ENCODE measurements at regions not wholly inside any gene's neighbourhood (a gene's known extent, or its start where the extent isn't known, plus 50 kb on each side); places are given as distances from the start of the nearest gene placed in this dataset.

DNA sequence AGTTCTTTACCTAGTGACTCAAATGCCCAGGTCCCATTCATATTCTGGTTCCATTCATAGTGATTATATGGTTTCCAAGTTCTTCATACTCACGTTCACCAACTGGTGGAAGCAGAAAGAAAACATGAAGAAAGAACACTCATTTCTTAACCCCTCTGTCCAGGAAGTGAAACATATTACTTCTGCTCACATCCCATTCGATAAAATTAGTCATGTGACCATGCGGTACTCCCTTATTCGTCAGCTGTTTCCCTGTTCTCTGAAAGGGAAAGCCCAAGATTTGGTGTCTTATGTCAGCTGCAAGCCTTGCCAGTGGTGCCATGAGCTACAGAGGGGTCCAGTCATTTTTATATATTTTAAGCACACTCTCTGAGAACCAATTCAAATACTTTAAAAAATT lies 387.0 kb upstream of the DMAC1 start:
- DNase-seq, result no peak

DNA sequence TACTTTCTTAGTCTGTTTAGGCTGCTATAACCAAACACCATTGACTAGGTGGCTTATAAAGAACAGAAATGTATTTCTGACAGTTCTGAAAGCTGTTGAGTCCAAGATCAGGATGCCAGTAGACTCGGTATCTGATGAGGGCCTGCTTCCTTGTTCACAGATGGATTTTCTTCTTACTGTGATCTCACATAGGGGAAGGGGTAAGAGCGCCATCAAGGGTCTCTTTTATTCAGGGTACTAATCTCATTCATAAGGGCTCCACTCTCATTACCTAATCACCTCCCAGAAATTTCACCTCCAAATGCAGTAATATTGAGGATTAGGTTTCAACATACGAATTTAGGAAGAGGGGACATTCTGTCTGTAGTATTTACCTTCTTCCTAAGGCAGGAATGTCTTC lies 384.0 kb upstream of the DMAC1 start:
- no peak for DNase-seq

DNA sequence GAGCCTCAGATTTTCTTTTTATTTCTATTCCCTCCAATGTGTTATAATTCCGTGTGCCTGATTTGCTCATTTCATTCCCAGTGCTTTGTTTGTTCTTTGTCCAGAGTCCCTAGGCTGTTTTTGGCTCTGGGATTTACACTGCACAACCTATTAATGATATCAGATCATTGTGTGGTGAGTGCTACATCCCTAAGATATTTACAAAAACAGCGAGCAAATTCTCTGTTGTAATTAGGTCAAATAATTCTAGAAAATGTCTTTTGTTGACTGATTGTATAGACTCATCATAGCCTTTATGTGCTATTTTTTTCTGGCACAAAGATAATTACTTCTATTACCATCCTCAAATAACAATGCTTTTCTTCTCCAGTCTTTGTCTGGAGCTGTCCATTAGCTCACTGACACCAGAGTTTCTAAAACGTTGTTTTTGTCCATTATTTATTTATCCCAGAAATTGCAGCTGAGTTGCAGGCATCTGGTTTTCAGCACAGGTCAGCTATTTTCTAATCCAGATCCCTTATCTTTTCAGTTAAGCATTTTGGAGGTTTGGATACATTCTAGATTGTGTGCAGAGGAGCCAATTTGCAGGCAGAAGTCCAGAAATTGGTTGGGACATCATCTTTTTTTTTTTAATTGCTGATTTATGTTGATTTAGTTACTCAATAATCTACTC lies 379.9 kb upstream of the DMAC1 start:
- DNase-seq, result no peak

DNA sequence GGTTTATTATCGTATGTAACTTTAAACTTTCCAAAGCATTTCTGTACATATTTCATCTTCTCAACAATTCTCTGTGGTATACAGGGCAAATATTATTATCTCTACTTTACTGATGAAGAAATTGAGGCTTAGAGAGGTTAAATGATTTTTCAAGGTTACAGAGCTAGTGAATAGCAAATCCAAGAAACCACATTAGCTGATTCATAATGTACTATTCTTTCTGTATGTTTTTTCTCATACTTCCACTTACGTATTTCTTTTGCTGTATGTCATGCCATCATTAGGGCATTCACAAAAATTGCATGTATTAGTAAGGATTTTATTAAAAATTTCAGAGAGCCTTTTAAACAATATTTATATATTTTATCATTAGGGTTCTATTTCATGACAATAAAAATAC lies 372.4 kb upstream of the DMAC1 start:
- no peak for DNase-seq

DNA sequence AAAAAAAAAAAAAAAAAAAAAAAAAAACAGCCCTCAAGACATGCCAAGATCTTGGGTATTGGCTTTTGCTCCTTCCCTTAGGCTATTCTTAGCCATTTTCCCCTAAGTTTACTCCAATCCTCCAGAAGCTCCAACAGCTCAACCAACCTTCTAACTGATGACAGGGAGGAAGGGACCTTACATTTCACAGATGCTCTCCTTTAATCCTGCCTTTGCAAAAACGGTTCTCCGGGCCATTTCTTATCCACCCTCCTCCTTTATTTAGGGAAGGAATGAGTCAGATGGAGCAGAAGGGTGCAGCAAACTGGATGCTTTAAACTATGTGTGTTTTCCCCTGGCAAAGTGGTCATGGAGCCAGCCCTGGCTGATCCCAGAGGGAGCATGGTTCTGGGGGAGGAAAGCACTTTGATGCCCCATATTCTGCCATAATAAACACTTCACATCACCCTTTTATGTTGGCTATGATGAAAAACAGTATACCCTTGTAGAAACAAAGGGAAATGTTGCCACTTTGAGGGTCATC lies 369.4 kb upstream of the DMAC1 start:
- no peak for DNase-seq

DNA sequence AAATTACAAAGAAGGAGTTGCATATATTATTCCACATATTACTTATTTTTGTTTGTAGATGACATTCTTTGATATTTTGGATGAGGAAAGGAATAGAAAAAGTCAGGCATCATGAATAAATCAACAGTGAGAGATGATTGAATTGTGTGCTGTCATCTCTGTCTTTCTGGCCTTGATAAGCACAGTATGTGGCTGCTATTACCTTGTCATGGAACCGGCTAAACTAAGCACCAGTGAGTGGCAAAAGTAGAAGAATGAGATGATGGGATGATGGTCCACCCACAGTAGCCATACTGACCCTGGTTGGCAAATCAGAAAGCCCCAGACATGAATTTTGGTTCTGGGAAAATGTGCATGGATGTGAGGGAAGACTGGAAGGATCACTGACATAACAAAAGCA lies 361.2 kb upstream of the DMAC1 start:
- no peak for DNase-seq

DNA sequence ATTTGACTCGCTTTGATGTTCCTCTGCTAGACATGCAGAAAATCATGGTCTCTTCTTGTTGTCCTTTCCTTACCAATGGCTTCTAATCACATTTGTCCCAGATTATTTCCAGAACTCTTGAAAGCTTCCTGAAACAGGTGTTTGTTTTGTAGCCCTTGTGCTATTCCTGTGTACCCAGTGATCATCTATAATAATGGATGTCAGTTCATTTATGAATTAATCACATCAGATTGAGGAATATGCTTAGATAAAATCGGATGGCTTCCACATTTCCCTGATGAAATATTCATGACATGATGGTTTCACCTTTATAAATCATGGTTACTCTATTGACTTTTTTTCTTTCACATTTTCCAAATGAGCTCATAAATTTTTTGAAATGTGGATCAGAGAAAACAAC lies 359.0 kb upstream of the DMAC1 start:
- DNase-seq, result no peak

DNA sequence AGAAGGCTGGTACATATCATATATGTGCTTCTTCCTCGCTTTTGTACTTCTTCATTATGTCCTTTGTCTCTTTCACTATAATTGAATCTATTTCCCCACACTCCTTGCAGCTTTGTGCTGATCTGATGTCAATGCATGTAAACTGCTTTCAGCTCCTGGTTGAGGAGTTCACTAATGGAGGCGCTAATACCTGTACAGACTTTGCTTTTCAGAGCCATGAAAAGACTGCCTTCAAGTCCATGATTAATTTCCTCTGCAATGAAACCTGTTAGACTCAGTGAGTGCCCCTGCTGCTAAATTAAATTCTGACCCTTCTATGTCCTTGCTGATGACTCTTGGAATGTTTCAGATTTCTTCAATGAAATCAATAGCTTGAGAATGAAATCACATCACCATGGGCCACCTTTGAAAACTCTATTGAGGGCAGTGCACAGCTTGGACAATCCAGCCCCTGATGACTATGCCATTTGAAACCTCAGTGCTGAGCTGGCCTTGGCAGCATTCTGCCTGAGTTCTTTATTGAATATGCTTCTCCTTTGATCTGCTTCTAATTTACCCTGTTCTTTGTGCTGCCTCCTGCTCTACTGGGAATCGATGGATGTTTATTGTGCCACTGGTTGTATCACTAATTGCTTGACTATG lies 358.2 kb upstream of the DMAC1 start:
- DNase-seq, result no peak

DNA sequence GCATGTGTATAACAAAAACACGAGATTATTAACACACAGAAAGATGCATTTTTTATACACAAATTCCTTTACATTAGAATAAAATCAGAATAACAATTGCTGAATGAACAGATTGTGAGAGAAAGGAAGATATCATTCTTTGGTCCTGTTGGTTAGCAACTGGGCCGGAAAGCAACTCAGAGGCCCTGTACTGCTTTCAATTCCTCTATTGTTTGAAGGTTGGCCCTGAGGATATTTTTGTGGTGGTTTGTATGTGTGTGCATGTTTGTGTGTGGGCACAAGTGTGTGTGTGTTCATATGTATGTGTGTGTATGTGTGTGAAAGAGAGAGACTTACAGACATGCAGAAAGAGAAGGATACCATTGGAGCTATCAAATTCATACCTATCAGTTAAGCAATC lies 356.8 kb upstream of the DMAC1 start:
- no peak for DNase-seq

DNA sequence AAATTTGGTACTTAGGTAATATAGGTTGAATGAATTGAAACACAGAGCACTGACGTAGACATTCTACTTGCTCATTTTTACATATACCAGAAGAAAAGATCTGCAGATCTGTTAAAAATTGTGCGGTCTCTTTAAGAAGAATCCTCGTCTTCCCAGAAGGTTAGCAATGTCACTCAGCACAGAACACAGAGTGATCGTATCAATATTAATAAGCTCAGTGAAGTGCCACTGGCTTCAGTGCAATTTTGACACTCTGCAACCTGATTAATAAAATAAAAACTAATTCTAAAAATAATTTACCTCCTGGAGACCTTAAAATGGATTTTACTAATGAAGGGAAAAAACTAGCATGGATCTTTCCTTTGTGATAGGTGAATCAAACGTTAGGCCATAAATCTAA lies 356.1 kb upstream of the DMAC1 start:
- DNase-seq, result no peak

DNA sequence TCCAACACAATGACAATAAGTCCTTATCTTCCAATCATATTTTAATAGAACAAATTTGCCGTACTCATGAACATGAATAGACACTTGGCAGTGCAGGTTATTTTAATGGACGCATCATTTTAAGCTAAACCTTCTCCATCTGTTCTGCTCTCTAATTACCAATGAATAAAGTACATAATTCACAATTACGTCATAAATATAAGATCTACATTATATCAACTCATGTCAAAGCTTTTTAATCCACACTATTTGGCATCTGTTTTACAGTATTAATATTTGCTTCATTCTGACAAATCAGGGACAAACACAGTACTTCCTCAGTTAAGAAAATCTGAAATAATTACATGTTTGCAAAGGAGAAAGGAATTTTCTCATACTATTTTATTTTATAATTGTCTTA lies 344.1 kb upstream of the DMAC1 start:
- no peak for DNase-seq

DNA sequence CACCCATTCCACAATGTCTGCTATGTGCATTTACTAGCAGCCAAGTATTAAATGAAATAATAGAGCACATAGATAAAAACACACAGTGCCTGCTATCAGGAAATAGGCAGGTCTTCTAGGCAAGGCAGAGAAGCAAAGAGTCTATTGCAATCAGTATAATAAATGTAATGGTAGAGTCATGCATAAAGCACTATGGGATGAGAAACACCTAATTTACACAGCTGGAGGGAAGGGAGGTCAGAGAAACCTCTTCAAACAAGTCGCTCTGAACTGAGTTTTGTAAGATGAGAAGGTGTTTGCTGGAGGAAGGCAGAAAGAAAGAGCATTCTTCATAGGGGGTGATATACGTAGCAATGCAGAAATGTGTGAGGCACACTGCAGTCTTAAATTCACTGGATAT lies 341.0 kb upstream of the DMAC1 start:
- no peak for DNase-seq

DNA sequence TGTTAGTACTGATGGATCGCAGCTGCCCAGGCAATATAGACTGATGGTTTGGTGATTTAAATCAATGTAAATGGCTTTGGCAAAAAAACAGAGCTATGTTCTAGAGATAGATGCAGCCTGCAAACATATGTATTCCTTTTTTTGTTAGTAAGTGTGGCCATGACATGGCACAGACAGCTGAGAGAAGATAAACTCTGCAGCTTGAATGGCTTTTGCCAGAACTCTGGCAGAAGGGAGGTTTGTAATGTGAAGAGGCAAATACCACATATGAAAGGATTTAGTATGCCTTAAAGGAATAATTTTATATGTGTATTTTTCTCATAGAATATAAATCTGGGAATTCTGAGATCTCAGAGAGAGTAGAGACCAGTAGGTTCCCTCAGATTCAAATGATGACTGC lies 340.2 kb upstream of the DMAC1 start:
- DNase-seq, result no peak

DNA sequence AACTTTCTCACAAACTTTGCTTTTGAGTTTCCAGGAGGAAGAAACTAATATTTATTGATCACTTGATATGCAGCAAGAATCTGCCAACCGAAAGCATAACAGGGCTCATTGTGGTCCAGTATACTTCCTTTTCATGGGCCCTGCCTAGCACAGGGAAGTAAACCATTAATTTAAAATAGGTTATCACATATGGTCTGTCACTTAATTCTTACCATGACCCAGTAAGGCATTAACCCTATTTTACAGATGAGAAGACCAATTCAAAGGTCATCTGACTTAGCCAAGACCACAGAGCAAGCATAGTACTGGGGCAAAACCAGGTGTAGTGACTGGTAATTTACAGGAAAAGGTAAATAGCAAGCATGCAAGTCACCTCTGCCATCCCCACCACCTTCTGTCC lies 336.9 kb upstream of the DMAC1 start:
- DNase-seq, result no peak

DNA sequence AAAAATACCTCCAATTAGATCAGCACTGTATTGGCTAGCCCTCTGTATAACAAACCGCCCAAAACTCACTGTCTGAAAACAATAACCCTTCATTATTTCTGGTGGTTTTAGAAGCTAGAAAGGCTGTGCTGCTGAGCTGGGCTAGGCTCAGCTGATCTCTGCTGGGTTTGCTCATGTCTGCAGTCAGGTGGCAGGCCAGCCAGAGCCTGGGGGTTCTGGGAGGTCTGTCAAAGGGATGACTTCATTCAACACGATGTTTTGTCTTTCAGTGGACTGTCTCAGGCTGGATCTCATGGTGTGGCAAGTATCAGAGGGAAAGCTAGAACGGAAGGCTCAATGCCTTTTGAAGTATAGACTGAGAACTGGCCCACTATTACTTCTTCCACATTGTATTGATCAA lies 335.1 kb upstream of the DMAC1 start:
- no peak for DNase-seq

DNA sequence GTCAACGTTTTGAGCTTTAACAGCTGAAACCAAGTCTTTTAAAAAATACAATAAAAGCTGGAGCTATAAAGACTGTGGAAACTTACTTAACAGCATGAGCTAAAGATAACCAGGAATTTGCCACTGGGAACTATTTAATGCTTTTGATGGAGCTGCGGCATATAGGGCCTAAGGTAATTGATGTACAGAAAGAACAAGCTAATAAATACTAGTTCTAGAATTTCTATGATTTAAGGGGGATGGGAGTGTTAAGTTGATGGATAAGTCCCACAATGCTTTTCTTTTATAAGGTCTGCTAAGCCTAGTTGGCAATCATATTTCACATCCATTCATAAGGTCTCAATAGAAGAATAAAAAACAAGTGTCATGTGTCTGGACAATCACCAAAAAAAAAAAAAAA lies 334.0 kb upstream of the DMAC1 start:
- no peak for DNase-seq

DNA sequence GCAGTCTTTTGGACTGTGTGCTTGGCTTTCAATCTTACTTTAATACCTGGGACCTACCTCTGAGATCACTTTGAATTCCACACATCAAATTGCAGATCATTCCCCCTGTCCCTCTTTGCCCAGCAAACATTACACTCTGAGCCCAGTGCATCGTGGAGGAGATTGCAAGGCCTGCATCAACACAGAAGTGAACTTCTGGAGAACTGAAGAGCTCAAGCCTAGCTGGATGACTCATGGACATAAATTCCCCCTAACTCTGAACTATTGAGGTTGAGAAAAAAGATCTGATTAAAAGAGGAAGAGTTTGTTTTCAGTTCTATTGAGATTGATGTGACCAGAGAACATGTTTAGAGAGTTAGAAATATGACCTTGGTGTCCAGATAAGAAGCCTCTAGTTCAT lies 316.0 kb upstream of the DMAC1 start:
- DNase-seq, result no peak

DNA sequence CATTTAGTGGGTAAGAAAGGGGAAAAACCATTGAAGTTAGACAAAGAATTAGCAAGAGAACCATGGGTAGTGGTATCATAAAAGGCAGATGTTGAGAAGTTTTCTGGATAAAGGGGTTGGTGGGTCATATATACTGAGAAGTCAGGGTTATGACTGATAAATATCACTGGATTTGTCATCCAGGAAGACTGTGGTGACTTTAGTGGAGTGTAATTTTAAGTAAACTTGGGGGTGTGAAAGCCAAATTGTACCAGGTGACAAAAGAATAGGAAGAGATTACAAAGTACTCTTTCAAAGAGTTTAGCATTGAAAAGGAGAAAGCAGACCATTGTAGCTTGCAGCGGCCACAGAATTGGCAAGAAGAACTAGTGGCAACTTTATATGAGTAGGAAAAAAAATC lies 315.2 kb upstream of the DMAC1 start:
- no peak for DNase-seq

DNA sequence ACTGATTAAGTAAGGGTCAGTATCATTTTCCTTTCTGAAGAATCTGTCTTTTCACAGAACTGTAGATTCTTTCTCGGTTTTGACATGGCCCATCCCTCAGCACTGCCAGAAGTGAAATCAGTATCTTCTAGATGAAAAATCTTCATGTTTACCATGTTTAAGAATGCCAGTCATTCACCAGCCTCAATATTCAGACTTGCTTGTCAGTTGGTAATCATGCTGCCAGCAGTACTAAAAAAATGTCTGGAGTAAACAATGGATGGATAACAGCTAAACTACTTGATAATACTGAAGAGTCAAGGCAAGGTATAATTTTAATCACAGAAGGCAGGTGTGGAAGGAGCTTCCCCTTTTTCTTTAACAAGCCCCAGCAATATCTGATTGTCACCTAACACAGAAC lies 306.8 kb upstream of the DMAC1 start:
- no peak for DNase-seq

DNA sequence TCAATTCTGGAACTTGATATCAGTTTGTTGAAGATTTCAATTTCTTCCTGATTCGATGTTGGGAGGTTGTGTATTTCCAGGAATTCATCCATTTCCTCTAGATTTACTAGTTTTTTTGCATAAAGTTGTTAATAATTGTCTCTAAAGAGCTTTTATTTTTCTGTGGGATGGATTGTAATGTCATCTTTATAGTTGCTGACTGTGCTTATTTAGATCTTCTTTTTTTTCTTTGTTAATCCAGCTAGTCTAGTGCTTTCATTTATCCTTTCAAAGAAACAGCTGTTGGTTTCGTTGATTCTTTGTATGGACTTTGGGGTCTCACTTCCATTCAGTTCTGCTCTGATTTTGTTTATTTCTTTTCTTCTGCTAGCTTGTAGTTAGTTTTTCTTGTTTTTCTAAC lies 302.0 kb upstream of the DMAC1 start:
- no peak for DNase-seq

DNA sequence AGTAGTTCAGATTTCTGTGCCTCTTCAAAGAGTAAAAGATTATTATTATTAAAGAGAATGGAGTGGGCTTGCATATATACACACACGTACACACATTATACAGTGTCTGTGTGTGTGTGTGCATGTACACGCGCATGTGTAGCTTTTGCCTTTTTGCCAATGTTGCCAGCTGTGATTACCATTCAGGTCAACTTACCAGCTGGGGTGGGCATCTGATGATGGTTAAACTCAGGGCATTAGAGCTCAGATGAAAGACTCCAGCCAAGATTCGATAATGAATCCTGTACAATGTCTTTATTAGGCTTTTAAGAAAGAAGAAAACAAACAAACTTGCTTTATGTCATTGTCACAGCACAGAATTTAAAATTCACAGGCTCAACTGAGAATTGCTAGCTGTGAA lies 296.5 kb upstream of the DMAC1 start:
- no peak for DNase-seq

DNA sequence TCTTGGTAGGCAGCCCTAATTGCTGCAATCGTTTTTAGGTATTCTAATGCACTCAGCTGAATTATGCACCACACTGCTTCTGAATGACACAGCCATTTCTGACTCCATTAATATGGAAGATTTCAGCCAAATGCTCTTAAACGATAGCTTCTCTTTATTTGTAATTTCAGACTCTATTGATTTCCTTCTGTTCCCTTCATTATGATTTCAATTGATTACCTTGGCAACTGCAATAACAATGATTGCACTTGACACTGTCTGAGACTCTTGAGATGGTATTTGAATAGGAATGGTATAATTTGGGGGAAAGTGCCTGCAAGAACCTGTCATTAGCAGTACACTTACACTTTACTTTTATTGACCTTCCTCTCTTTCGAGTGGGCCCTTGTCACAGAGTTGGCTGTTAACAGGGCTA lies 296.1 kb upstream of the DMAC1 start:
- no peak for DNase-seq

DNA sequence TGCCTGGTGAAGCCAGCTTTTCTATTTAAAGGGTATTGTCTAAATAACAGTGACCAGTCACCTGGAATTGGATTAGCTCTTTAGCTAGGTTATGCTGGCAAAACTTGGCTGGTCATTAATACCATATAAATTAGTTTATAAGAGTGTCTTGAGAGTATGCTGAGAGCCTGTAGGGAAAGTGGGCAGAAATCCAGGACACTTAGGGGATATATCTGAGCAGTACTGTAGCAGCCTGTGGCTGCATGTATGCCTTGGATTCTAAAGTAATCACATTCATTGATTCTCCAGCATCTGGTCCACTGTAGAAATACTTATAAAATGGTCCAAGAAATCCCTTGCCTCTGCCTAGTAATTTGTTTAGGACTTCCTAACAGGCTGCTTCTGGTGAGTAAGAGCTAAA lies 288.9 kb upstream of the DMAC1 start:
- DNase-seq, result no peak

DNA sequence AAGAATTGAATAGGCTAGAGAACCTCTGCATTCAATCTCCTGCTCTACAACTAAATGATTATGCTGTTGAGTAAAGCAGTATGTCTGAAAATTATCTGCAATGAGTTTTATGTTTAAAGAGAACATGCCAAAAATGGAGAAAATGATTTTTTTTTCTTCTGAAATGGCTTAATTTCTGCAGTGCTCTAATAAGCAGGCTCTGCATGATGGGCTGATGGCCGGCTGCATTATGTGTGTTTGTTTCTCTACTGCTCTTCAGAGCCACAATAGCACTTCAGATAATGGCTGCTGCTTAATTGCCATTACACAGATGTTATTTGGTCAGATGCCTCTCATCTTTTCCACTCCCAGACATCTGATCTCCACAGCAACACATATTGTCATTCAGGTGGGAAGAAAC lies 286.4 kb upstream of the DMAC1 start:
- DNase-seq, result no peak

DNA sequence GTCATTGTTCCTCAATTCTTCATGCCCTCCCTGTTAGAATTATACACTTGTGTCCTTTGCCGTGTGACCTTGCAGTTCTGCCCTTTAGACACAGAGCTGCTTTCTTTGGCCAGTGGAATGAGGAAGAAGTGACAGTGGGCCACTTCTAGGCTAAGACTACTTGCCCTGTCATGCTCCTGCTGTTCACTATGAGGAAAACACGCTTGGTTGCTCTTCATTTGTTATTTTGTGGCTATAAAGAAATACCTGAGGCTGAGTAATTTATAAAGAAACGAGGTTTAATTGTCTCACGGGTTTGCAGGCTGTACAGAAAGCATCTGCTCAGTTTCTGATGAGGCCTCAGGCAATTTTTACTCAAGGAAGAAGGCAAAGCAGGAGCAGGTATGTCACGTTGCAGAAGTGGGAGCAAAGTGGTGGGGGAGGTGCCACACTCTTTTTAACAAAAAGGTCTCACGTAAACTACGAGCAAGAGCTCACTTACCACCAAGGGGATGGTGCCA lies 279.1 kb upstream of the DMAC1 start:
- DNase-seq, result no peak

Data from hematopoietic multipotent progenitor cell treated with erythropoietin and hydrocortisone succinate and interleukin-3 and kit ligand, for 8 days (in vitro differentiated cells).